SH-SY5Y (cell line): ENCODE measurements at regions not wholly inside any gene's neighbourhood (a gene's known extent, or its start where the extent isn't known, plus 50 kb on each side); places are given as distances from the start of the nearest gene placed in this dataset.

ENCODE experiments used
- GATA2 ChIP-seq: IDR thresholded peaks from 2 replicates; pipeline ENCODE4 v1.6.1; 2011; ENCODE audit warnings: mild to moderate bottlenecking, low read depth, low read length
- GATA3 ChIP-seq: IDR thresholded peaks from 2 replicates; pipeline ENCODE4 v1.6.1; 2011; ENCODE audit warnings: low read depth, mild to moderate bottlenecking, low read length, moderate library complexity

GRCh38 chr7:13682626-13683025, 306.8 kb downstream of the ETV1 start:
- TF ChIP-seq GATA2 (no peak), GATA3 (no peak)
